ENCODE measurements at regions not wholly inside any gene's neighbourhood (a gene's known extent, or its start where the extent isn't known, plus 50 kb on each side); places are given as distances from the start of the nearest gene placed in this dataset.

GRCh38 chr18:71374294-71375000, 1085.6 kb downstream of the SOCS6 start:
- TF ChIP-seq SUZ12 (IDR thresholded peaks at IDR 0.05; ENCODE audit: extremely low read depth, insufficient read depth, insufficient read length) (no peak), ZNF274 (IDR thresholded peaks at IDR 0.05; ENCODE audit: low read depth, low read length) (no peak), YY1 (IDR thresholded peaks at IDR 0.05; ENCODE audit: insufficient read depth, insufficient read length) (no peak)
